Endothelial cell (in vitro differentiated cells): ENCODE measurements at regions not wholly inside any gene's neighbourhood (a gene's known extent, or its start where the extent isn't known, plus 50 kb on each side); places are given as distances from the start of the nearest gene placed in this dataset.

Experiments used
- DNase-seq: peaks from one replicate; pipeline ENCODE4 v3.0.0; 2021; ENCODE audit warnings: low spot score
- H3K27ac Mint-ChIP-seq: one replicate; pipeline ENCODE4 v1.8.0; 2021; ENCODE audit warnings: mixed read lengths, inconsistent platforms; ENCODE audit not compliant: unreplicated experiment
- H3K27me3 Mint-ChIP-seq: one replicate; pipeline ENCODE4 v1.8.0; 2021; ENCODE audit warnings: mild to moderate bottlenecking, moderate library complexity, mixed read lengths, inconsistent platforms; ENCODE audit not compliant: unreplicated experiment
- H3K36me3 Mint-ChIP-seq: one replicate; pipeline ENCODE4 v1.8.0; 2021; ENCODE audit warnings: mild to moderate bottlenecking, low read depth, mixed read lengths, inconsistent platforms; ENCODE audit not compliant: unreplicated experiment
- H3K4me1 Mint-ChIP-seq: one replicate; pipeline ENCODE4 v1.8.0; 2021; ENCODE audit warnings: mild to moderate bottlenecking, mixed read lengths, inconsistent platforms; ENCODE audit not compliant: unreplicated experiment
- H3K4me3 Mint-ChIP-seq: one replicate; pipeline ENCODE4 v1.8.0; 2021; ENCODE audit warnings: mild to moderate bottlenecking, mixed read lengths, inconsistent platforms; ENCODE audit not compliant: unreplicated experiment
- H3K9me3 Mint-ChIP-seq: one replicate; pipeline ENCODE4 v1.8.0; 2021; ENCODE audit warnings: mixed read lengths, inconsistent platforms; ENCODE audit not compliant: unreplicated experiment
- TF ChIP-seq, protein P1 (sequence below): fragments of 200-600 bp; sonication (generic); IDR thresholded peaks from one replicate; pipeline ENCODE4 v1.5.0; 2021; ENCODE audit warnings: antibody characterized with exemption; ENCODE audit not compliant: unreplicated experiment

DNA sequence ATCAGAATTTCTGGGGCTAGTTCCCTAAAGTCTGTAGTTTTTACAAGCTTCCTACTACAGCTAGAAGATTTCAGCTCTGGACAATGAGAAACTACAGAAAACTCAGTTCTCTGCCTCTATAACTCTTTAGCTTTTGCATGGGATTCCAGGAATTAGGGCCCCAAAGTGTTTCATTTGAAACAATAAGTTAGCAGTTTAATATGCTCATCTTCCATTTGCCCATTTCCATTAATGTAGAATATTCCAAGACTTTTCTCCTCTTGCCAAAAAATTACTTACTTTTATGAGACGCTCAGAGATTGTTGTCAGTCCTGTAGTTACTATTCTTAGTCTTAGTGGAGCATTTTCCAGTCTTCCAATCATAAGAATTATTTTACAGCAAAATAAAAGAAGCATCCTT, 719.9 kb downstream of the ADGRL2 start:
- DNase-seq, result no peak
- Mint-ChIP-seq H3K27ac (no peak overlapping the region), H3K9me3 (no peaks in the 10 kb centered on the region), H3K4me1 (no peaks in the 10 kb centered on the region), H3K4me3 (no peak overlapping the region), H3K36me3 (no peaks in the 10 kb centered on the region), H3K27me3 (no peaks in the 10 kb centered on the region)
- TF ChIP-seq, protein P1, sequence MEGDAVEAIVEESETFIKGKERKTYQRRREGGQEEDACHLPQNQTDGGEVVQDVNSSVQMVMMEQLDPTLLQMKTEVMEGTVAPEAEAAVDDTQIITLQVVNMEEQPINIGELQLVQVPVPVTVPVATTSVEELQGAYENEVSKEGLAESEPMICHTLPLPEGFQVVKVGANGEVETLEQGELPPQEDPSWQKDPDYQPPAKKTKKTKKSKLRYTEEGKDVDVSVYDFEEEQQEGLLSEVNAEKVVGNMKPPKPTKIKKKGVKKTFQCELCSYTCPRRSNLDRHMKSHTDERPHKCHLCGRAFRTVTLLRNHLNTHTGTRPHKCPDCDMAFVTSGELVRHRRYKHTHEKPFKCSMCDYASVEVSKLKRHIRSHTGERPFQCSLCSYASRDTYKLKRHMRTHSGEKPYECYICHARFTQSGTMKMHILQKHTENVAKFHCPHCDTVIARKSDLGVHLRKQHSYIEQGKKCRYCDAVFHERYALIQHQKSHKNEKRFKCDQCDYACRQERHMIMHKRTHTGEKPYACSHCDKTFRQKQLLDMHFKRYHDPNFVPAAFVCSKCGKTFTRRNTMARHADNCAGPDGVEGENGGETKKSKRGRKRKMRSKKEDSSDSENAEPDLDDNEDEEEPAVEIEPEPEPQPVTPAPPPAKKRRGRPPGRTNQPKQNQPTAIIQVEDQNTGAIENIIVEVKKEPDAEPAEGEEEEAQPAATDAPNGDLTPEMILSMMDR, result no peak

DNA sequence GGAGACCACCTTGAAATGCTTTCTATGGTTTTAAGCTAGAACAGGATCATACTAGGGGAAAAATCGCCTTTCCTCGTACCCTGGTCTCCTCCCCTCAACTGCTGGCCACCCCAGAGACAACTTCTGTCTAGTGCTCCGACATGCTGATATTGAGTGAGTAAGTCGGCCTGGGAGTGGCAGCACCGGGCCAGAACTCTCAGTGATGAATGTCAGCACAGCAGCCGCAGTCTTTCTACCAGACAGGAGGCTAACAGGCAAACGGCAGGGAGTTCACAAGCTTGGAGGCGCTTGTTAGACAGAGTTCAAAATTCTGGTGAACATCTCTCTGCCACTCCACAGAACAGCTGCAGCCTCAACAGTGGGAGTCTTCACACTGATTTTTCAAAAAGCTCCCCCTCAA, 716.9 kb downstream of the ADGRL2 start:
- Mint-ChIP-seq H3K27me3 (no peaks in the 10 kb centered on the region), H3K9me3 (no peaks in the 10 kb centered on the region), H3K36me3 (no peaks in the 10 kb centered on the region), H3K27ac (no peak overlapping the region), H3K4me1 (no peaks in the 10 kb centered on the region), H3K4me3 (no peak overlapping the region)
- TF ChIP-seq, protein P1, result no peak
- peak; percentile 7 for DNase-seq

DNA sequence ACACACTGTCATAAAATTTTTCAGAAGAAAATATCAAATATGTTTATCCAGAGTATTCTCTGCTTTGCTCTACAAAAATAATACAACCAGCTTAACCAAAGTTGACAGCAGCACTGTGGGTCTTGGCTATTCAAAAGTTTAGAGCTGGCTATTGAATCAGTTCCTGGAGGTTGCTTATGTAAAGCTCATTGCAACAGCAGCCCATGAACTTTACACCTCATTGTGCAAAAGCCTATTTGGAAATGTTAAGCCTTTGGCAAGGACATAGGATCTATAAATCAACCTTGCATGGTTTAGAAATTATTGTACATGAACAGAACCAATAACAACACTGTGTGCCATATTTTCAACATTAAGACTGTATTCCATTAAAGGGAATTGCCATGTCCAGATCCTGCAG, 714.9 kb downstream of the ADGRL2 start:
- TF ChIP-seq, protein P1, result no peak
- Mint-ChIP-seq H3K9me3 (no peaks in the 10 kb centered on the region), H3K4me3 (no peak overlapping the region), H3K4me1 (no peaks in the 10 kb centered on the region), H3K36me3 (no peaks in the 10 kb centered on the region), H3K27me3 (no peaks in the 10 kb centered on the region), H3K27ac (no peak overlapping the region)
- no peak for DNase-seq

DNA sequence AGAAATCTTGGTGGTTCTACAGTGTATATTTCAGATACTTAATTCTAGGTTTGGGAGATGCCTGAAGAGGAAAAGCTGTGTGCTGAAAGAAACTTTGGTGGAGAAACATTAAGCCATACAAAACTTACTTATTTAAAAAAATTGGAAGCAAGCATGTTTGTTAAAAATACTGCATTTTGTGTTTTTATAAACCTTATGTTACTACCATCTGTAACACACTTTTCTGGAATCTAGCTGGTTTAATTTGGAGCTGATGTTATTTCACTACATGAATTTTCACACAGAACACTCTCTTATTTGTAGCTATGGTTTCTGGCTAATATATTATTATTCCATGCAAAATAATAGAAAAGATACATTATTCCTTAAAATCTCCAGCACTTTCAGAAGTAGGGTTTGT, 710.7 kb downstream of the ADGRL2 start:
- Mint-ChIP-seq H3K36me3 (no peaks in the 10 kb centered on the region), H3K4me3 (no peak overlapping the region), H3K27ac (no peak overlapping the region), H3K4me1 (no peaks in the 10 kb centered on the region), H3K9me3 (no peaks in the 10 kb centered on the region), H3K27me3 (no peaks in the 10 kb centered on the region)
- no peak for DNase-seq
- TF ChIP-seq, protein P1, result no peak

DNA sequence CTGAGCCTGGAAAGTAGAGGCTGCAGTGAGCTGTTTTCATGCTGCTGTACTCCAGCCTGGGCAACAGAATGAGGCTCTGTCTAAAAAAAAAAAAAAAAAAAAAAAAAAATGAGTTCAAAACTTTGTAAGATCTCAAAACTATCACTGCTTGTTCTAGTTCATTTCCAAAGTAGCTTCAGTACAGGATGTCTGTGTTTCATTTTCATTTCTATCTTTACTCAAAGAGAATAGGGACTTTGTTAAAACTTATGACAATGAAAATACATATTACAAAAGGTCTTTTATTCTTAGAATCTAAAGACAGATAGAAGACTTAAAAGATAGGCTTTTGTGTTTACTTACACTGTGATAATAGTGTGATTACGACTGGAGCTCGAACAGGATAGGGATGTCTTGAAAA, 709.7 kb downstream of the ADGRL2 start:
- no peaks in the 10 kb centered on the region for H3K36me3 Mint-ChIP-seq
- H3K4me1 Mint-ChIP-seq, result no peaks in the 10 kb centered on the region
- TF ChIP-seq, protein P1, result no peak
- no peak overlapping the region for H3K4me3 Mint-ChIP-seq
- H3K27ac Mint-ChIP-seq, result no peak overlapping the region
- no peaks in the 10 kb centered on the region for H3K27me3 Mint-ChIP-seq
- DNase-seq, result no peak
- no peaks in the 10 kb centered on the region for H3K9me3 Mint-ChIP-seq
